BJ (cell line): ENCODE measurements at regions not wholly inside any gene's neighbourhood (a gene's known extent, or its start where the extent isn't known, plus 50 kb on each side); places are given as distances from the start of the nearest gene placed in this dataset.

Experiments
- CTCF ChIA-PET: fragments of 350-600 bp; formaldehyde crosslinking; extraction: SDS; loops from one replicate; lab custom pipeline; 2021; ENCODE audit warnings: antibody characterized with exemption, inconsistent platforms; lab: Yijun Ruan, JAX
- POLR2A ChIA-PET: fragments of 300-600 bp; sonication (Branson Sonifier 250); formaldehyde crosslinking; extraction: SDS; loops from one replicate; lab custom pipeline; 2021; ENCODE audit warnings: antibody characterized with exemption; lab: Charles Lee
- DNase-seq: peaks from one replicate; pipeline ENCODE4 v3.0.0-alpha.2; 2011; ENCODE audit warnings: low read depth
- H3K27me3 ChIP-seq: 2 replicates; pipeline ENCODE4 v1.6.0; 2011; ENCODE audit warnings: low read length; ENCODE audit not compliant: control insufficient read depth, insufficient read depth
- H3K36me3 ChIP-seq: 2 replicates; pipeline ENCODE4 v1.5.1; 2011; ENCODE audit warnings: low read length; ENCODE audit not compliant: control insufficient read depth, insufficient read depth
- H3K4me3 ChIP-seq: 2 replicates; pipeline ENCODE4 v1.5.1; 2011; ENCODE audit warnings: low read depth, mild to moderate bottlenecking, control low read depth, low read length
- CTCF ChIP-seq: IDR thresholded peaks from 2 replicates; pipeline ENCODE4 v1.5.1; 2011; ENCODE audit warnings: low read depth, mild to moderate bottlenecking, control low read depth, inconsistent platforms, low read length, moderate library complexity; ENCODE audit not compliant: insufficient read depth

GRCh38 chr14:55744321-55744720 lies 164.3 kb downstream of the KTN1 start:
- H3K4me3 ChIP-seq: no peak overlapping the region
- TF ChIP-seq CTCF: no peak
- no peak for DNase-seq
- ChIA-PET POLR2A (no interaction called here), CTCF (interaction anchor here (1.3 to 2.3 kb wide), 2 partner anchors 13 to 596 kb away, joined by 3 to 13 read pairs; no protein-coding TSS in a partner anchor)
- peaks cover 2% of the 10 kb centered on the region for H3K27me3 ChIP-seq
- H3K36me3 ChIP-seq: no peaks in the 10 kb centered on the region

GRCh38 chr14:55745906-55746305 lies 165.9 kb downstream of the KTN1 start:
- no peak for DNase-seq
- ChIA-PET POLR2A (no interaction called here), CTCF (interaction anchor here (0.6 to 1.4 kb wide), 4 partner anchors 8 to 234 kb away, joined by 3 to 6 read pairs (median 3); no protein-coding TSS in a partner anchor)
- H3K36me3 ChIP-seq: no peaks in the 10 kb centered on the region
- no peak for TF ChIP-seq CTCF
- H3K27me3 ChIP-seq: no peaks in the 10 kb centered on the region; the same call in 1 of the 2 replicates
- no peak overlapping the region for H3K4me3 ChIP-seq

GRCh38 chr14:55746558-55746957 lies 166.6 kb downstream of the KTN1 start:
- H3K27me3 ChIP-seq: no peaks in the 10 kb centered on the region; the same call in 1 of the 2 replicates
- H3K4me3 ChIP-seq: no peak overlapping the region
- POLR2A ChIA-PET: no interaction called here
- no peaks in the 10 kb centered on the region for H3K36me3 ChIP-seq
- DNase-seq: no peak
- CTCF ChIA-PET: interaction anchor here (0.6 to 1.4 kb wide), 2 partner anchors 14 to 234 kb away, joined by 3 read pairs; no protein-coding TSS in a partner anchor
- TF ChIP-seq CTCF: no peak

- no peaks in the 10 kb centered on the region; the same call in 1 of the 2 replicates for H3K27me3 ChIP-seq
- ChIA-PET CTCF (no interaction called here), POLR2A (no interaction called here)
- DNase-seq: no peak
- H3K4me3 ChIP-seq: no peak overlapping the region
- no peaks in the 10 kb centered on the region for H3K36me3 ChIP-seq
- TF ChIP-seq CTCF: no peak
Measured at GRCh38 chr14:55747186-55747585, 167.2 kb downstream of the KTN1 start.

GRCh38 chr14:55749201-55749812 lies 169.3 kb downstream of the KTN1 start:
- DNase-seq: no peak
- POLR2A ChIA-PET: no interaction called here
- TF ChIP-seq CTCF: no peak
- no peaks in the 10 kb centered on the region for H3K36me3 ChIP-seq
- no peak overlapping the region for H3K4me3 ChIP-seq
- H3K27me3 ChIP-seq: no peaks in the 10 kb centered on the region; the same call in 1 of the 2 replicates
- CTCF ChIA-PET: no interaction called here
